OCI-LY3 (cell line): ENCODE measurements at regions not wholly inside any gene's neighbourhood (a gene's known extent, or its start where the extent isn't known, plus 50 kb on each side); places are given as distances from the start of the nearest gene placed in this dataset.

ENCODE experiments used
- EZH2phosphoT487 ChIP-seq: fragments of 200-600 bp; shearing (Covaris generic); IDR thresholded peaks from 2 replicates; pipeline ENCODE4 v1.6.1; 2018; ENCODE audit warnings: antibody characterized with exemption, mixed run types, low read depth
- TF ChIP-seq, protein P1 (sequence below): fragments of 200-600, 300-600 bp; sonication (generic); IDR thresholded peaks from 2 replicates; pipeline ENCODE4 v1.5.1; 2014; ENCODE audit warnings: antibody characterized with exemption, low read length, low read depth

DNA sequence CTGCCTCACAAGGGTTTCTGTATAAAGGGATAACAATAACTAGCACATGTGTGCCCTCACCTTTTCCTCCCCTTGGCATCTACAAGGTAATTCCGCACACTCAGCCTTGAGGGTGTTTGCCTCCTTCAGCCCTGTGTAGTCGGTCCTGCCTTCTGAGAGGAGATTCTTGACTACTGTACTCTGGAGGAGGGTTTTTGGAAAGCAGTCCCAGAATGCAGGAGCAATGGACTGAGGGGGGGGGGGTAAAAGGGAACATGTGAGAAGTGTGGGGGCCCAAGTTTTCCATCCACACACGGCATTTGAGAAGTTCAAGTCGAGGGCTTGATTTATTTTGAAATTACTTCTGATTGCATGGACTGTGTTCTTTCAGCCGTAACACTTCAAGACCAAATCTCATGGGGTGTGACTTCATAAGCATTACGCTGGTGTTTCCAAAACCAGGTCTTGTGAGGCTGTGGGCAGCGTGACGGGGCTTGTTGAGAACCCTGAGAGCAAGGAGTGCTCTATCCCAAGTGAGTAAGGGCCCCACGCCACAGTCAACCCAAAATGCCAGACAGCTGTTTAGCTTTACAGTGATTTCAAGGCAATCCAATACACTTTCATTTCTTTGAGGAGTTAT, 198.7 kb upstream of the MEIS1 start:
- TF ChIP-seq, protein P1, sequence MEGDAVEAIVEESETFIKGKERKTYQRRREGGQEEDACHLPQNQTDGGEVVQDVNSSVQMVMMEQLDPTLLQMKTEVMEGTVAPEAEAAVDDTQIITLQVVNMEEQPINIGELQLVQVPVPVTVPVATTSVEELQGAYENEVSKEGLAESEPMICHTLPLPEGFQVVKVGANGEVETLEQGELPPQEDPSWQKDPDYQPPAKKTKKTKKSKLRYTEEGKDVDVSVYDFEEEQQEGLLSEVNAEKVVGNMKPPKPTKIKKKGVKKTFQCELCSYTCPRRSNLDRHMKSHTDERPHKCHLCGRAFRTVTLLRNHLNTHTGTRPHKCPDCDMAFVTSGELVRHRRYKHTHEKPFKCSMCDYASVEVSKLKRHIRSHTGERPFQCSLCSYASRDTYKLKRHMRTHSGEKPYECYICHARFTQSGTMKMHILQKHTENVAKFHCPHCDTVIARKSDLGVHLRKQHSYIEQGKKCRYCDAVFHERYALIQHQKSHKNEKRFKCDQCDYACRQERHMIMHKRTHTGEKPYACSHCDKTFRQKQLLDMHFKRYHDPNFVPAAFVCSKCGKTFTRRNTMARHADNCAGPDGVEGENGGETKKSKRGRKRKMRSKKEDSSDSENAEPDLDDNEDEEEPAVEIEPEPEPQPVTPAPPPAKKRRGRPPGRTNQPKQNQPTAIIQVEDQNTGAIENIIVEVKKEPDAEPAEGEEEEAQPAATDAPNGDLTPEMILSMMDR: no peak
- TF ChIP-seq EZH2phosphoT487: no peak
